GM21737 (cell line): ENCODE measurements at regions not wholly inside any gene's neighbourhood (a gene's known extent, or its start where the extent isn't known, plus 50 kb on each side); places are given as distances from the start of the nearest gene placed in this dataset.

Source experiments
- ATAC-seq: cut with Tn5 transposase; IDR thresholded peaks from one replicate; pipeline ENCODE4 v1.9.1; 2021; ENCODE audit warnings: mild to moderate bottlenecking, moderate library complexity; ENCODE audit not compliant: unreplicated experiment

DNA sequence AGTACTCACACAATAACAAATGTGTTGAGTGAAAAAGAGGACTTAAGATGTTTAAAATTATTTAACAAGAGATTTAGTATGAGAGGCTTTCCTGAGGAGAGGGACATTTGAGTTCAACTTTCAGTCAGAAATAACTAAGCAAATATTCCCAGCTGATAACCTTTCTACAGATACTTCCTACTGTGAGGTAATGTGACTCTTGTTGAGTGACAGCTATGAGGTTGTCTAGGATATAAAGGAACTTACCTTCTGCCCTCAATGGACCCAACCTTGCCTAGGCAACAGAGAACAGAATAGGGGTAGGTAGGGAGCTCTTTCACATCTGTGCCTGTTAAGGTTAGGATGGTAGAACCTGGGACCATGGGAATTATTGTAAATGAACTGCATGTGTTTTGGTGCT, 54.7 kb downstream of the GLUD2 start:
- ATAC-seq, result no peak

DNA sequence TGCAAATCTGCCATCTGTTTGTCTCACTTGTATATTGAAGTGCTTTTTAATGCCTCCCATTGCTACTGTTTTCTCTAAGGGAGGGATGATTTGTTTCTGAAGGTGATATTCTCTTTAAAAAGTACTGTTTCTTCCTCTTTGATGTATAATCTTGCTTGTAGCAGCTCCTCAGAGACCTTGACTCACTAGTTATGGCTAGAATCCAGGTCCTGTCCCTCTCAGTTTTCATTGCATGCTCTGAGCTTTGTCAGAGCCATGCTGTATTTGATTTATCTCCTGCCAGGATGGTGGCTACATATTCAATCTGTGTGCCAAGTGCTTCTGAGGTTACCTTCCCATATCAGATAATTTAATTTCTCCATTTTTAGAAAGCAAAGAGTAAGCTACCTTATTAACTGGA, 56.0 kb downstream of the GLUD2 start:
- no peak for ATAC-seq

DNA sequence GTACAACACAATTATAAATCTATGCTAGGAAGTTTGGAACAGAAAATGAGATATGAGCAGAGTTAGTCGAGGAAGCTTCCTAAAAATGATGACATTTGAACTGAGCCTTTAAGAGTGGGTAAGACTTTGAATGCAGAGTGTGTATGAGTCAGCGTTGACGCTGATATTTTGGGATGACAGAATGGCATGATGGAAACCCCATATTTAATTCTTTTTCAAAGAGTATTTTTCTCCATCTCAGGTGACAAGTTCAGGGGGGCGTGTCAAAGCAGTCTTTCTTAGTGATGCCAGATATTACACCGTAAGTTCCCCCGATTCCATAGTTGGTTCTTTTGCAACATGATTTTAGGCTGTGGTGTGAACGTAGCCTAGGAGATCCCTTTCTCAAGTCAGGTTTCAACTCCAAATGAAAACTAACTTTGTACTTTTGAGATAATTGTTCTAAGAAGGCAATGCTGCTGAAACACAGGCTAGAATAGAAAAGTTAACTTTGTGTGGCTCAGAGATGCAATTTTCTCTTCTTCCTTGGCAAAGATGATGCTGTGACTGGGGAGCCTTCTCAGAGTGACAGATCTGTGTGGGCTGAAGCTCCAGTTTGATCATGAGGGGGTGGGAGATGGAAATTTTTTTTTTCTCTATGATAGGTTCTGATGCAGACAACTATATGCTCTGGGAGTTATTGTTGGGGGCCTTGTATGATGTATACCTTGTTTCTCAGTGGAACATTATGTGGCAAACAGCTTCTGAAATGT, 59.2 kb downstream of the GLUD2 start:
- ATAC-seq, result no peak

DNA sequence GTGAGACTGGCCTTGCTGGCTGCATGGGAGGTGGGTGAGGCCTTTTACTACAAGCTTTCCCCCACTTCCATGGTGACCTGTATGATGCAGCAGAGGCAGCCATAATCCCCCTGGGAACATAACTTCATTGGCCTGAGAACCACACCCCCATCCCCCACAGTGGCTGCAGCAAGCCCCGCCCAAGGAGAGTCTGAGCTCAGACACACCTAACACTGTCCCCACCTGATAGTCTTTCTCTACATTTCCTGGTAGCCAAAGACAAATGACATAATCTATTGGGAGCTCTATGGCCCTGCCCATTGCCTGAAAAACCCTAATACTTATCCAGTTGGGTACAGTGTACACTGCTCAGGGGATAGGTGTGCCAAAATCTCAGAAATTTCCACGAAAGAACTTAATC, 62.6 kb downstream of the GLUD2 start:
- no peak for ATAC-seq

DNA sequence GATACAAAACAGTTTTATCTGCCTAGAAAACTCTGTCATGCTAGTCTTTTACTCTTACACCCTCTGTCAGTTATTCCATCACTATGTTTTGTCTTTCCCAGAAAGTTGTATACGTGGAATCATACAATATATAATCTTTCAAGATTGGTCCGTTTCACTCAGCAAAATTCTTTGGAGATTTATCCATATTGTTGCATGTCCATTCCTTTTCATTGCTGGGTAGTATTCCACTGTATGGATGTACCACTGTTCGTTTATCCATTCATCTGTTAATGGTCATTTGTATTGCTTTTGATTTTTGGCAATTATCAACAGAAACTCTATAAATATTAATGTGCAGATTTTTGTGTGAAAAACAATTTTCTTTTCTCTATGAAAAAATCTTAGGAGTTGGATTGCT, 63.1 kb downstream of the GLUD2 start:
- ATAC-seq, result no peak

DNA sequence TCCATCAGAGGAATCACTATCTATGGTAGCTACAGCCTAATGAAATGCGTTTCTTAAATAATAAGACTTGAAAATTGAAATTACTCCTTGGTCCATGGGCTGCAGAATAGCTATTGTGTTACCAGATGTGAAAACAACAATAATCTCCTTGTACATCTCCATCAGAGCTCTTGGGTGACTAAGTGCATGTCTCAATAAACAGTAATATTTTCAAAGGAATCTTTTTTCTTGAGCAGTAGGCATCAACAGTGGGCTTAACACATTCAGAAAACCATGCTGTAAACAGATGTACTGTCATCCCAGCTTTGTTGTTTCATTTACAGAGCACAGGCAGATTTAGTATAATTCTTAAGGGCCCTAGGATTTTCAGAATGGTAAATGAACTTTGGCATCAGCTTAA, 67.3 kb downstream of the GLUD2 start:
- no peak for ATAC-seq

DNA sequence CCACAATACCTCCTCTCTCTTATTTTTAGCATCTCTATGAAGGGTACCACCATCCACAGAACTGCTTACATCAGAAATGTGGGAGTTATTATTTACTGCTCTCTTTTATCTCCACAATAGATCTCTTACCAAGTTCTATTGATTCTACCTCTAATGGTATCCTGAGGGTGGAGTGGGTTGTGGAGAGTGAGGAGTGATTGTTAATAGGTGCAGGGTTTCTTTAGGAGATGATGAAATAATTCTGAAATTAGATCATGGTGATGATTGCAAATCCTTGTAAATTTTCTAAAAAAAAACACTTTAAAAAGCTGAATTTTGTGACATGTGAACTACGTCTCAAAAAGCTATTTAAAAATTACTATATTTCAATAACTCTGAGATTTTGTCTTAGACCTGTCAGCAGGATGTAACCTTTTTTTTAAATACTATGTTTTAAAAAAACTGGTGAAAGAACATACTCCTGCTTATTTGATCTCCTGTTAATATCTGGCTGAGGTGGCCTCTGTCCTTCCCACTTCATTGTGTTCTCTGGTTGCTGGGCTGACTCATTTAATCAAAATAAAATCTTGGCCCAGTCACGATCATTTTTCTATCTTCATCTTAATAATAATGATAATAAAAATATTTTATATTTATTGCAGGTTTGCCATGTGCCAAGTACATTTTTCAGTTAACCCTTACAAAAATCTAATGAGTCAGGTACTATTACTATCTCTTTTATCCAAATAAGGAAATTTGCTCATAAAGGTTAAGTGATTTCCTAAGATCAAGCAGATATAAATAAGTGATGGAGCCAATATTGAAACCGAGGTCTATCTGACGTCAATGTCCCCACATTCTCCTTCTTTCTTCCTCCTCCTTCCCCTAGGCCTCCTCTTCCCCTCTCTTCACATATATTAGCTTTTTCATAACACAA, 73.5 kb downstream of the GLUD2 start:
- ATAC-seq, result no peak

DNA sequence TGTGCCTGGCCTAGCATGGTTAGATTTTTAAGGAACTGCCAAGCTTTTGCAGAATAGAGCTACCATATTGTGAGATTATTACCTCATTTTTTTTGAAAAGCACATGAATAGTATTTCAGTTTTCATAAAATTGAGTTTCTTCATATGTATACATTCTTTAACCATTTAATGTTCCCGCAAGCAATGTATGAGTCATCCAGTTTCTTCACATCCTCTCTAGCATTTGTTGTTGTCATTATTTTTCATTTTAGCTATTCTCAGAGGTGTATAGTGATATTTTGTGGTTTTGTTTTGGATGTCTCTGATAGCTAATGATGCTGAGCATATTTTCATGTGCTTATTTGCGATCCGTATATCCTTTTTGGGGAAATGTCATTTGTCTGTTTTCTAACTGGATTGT, 74.9 kb downstream of the GLUD2 start:
- no peak for ATAC-seq

DNA sequence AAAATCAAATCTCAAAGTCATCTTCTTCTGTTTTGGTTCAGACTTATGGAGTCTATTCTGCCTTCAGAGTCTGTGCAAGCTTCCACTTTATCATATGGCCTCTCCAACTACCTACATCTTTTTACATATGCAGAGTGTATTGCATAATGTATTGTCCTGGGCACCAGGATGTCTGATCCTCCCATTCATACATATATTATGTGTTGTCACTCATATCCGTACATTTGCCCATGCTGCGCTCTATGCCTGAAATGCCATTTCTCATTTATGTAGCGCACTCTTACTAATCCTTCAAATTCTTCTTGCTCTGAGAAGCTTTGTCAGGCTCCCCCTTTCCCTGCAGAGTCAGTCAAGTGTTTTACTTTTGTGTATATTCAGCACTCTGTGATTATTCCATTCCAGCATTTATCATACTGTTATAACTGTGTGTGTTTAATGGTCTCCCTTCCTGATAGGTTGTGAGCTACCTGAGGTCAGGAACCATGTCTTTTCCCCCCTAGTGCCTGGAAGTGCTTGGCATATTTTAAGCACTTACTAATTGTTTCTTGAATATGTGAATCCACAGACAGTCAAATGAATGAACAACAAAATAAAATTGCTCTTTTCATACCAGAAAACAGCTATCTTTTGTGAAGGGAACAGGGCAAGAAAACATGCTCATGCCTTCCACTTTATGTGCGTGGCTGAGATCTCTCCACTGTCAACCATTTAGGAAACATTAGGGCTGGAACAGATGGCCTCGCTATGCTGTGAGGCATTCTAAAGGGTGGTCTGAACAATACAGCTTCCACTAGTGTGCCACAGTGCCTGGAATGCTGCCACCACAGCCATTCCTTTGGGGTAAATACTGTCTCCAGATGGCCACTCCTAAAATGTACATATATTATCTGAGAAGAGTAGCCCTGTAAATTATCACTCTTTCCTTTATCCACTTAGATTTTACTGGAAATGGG, 81.8 kb downstream of the GLUD2 start:
- no peak for ATAC-seq

DNA sequence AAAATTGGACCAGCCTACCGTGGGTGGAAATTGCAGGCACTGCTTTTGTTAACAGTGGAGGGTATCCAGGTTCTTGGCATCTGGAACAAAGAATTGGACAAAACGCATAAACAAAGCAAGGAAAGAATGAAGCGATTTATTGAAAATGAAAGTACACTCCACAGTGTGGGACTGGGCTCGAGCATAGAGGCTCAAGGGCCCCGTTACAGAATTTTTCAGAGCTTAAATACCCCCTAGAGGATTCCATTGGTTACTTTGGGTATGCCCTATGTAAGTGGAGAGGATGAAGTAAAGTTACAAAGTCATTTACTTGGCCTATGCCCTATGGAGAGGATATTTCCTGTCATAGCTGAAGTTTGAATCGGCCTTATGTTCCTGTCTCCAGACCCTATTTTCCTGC, 85.3 kb downstream of the GLUD2 start:
- no peak for ATAC-seq

DNA sequence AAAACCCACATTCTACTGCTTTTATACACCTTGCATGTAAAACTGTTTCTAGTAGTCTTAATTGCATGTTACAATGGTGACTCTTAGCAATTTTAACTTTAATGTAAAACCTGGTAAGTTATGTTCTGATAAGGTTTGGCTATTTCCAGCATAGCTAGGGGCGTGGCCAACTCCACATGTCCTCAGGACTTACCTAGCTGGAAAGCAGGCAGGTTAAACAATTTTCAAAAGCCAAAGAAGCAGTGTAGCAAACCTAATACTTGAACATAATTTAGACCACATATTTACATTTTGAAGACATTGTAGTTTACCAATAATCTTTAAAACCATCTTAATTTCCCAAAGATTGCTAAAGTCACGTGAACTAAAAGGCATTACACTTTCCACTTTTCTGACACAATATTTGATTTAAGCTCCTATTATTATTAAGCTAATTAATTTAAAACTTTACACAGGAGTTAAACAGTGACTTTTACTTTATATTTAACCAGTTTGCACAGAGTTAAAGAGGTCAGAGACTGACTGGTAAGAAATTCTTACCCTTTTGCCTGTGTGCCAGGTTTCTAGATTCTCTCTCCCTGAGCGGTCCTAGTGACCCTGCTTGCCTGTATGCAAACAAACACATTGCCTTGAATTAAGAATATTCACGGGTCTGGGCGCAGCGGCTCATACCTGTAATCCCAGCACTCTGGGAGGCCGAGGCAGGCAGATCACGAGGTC, 88.2 kb downstream of the GLUD2 start:
- ATAC-seq, result no peak

DNA sequence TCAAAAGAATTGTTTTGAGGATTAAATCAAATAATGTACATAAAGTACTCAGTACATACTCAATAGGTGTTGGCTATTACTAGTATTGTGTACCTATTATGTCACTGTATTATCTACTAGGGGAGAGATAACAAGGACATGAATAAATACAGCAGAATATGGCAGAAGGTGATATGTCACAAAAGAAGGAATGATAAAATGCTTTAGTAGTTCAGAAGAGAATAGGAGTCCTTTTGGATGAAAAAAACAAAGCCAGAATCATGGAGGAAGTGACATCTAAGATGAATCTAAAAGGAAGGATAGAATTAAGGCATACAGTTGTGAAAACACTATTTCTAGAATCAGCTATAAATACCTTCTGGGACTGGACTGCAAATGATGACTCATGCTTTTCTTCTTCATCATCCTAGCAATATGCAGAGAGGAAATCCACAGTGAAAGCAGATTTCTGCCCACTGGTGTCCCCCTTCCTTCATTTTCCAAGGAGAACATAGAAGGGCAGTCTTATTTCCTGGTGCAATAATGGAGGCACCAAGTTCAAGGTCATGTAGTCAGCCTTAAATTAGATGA, 98.7 kb downstream of the GLUD2 start:
- ATAC-seq, result no peak

DNA sequence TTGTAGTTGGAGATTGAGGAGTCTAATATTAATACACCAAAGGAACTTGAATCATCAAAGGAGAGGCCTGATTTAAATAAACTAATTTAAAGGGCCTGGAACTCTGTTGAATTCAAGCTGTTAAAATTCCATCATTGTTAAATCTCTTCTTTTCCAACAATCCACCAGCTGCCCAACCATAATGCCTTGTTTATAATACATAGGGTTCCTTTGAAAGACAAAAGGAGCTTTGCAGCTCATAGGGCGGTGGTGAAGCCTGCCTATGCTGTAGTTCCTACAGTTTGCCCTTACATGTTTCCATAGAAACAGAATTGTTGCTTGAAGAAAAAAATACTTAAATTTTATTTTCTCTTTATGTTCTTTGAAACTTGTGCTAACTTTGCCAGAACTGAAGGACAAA, 102.8 kb downstream of the GLUD2 start:
- ATAC-seq, result no peak

DNA sequence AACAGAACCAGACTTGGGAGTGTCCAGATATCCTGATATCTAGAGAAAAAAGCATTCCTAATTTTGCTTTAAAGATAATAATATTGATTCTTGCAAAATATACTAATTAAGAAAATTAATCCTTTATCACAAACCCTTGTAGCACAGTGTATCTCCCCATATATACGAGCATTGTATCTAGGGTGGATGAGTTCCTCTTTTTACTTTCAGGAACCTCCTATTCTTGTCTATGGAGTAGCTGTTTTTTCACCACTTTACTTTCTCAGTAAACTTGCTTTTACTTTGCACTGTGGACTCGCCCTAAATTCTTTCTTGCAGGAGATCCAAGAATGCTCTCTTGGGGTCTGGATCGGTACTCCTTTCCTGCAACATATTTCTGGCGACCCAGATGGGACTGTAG, 103.9 kb downstream of the GLUD2 start:
- no peak for ATAC-seq

DNA sequence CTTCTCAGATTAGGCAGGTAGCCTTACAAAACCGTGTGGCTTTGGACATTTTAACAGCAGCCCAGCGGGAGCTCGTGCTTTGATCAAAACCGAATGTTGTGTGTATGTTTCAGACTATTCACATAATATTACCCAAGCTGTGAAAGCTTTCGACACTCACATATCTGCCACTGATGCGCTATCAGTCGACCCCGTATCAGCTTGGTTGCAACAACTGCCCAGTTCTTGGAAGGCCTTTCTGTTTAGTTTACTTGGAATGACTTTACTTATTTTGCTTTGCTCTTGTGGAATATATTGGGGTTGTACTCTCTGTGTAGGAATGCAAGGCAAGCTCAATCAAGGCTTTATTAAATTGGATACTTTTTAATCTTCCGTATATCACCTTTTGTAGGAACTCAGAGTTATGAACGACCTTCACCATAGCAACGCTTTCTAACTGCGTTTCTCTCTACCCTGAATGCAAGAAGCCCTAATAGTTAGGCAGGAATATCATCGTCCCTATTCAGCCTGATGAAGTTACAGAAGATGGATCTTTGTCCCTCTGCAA, 107.5 kb downstream of the GLUD2 start:
- no peak for ATAC-seq

DNA sequence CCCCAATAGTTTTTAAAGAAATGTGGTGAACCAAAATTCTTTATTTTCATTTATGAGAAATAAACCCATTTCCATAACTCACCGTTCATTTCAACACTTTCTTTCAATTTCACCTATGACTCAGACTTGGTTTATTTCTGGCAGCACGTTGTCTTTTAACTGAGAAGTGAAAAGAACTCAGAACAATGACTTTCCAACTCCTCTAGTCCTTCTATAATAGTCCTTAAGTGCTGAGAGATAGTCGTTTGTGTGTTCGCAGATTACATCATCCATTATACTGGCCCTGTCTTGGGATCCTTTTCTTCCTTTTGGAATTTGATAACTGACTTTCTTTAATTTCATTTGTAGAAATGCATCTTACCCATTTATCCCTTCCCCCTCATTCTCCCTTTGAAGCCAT, 113.6 kb downstream of the GLUD2 start:
- peak; percentile 89 for ATAC-seq

DNA sequence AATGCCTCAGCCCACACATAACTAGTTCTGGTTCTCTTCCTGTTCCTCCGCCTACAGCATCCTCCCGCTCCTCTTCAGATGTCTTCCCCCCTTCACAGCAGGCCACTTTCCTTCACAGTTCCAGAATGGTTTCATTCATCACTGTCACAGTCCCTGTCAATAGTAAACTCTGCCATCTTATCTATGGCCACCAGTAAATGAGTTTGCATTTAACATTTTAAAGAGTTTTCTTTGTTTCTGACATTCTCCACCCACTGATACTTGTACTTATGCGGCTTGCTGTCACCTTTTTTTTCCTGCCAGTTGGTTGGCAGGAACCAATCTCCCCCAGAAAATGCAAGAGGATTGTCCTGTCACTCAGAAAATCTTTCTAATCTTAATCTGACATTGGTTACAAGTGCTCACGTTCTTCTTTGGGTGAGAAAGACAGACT, 114.1 kb downstream of the GLUD2 start:
- peak; percentile 67 for ATAC-seq

DNA sequence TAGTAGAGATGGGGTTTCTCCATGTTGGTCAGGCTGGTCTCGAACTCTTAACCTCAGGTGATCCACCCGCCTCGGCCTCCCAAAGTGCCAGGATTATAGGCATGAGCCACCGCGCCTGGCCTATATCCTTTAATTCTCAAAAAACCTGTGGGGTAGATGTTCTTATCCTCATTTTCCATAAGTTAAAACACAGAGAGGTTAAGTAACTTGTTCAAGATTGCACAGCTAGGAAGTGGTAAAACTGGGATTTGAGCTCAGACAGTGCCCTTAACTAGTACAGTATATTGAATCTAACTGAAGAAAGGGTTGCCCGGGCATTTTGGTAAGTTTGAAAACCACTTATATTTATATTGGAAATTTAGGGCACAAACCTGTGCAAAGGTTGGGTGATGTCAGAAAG, 116.0 kb downstream of the GLUD2 start:
- ATAC-seq, result no peak

DNA sequence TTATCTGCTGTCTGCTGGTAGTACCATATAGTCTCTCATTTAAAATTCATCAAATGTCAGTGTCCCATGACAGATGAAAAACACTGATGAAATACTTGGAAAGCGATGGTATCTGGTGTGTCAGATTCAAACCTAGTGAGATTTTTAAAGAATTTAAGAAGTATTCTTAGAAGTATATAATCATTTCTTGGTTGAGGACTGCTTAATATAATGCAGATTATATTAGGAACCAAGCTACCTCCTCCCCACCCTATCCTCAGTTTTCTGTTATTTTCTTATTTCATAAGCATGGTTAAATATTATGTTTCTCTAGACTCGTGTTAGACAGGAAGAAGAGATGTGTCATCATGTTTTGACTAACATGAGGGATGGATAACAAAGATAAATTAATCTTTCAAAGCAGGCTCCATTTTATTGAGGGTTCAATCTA, 118.5 kb downstream of the GLUD2 start:
- no peak for ATAC-seq
